Gastroesophageal sphincter (tissue), 4 donors: ENCODE measurements at regions not wholly inside any gene's neighbourhood (a gene's known extent, or its start where the extent isn't known, plus 50 kb on each side); places are given as distances from the start of the nearest gene placed in this dataset.
A peak's percentile ranks its signal among the peaks of the same experiment; 100 is the strongest.

Source experiments
- ATAC-seq: fragments of 150-250 bp; one replicate; pipeline ENCODE4 v1.9.1; 2016; ENCODE audit warnings: mild to moderate bottlenecking, moderate library complexity
- H3K27ac ChIP-seq, 4 donors: fragments of 200-600 bp; sonication (generic) in 3 of 4; 1 replicate in 3 of 4; 2 replicates in 1 of 4; pipeline ENCODE4 v1.5.1; 2016 to 2019
- H3K27me3 ChIP-seq: fragments of 200-600 bp; sonication (generic); one replicate; pipeline ENCODE4 v1.5.1; 2019
- H3K36me3 ChIP-seq, 2 donors: fragments of 200-600 bp; sonication (generic); one replicate each; pipeline ENCODE4 v1.5.1; 2019; ENCODE audit warnings: control low read depth in 1 of 2
- H3K4me1 ChIP-seq, 3 donors: fragments of 200-600 bp; sonication (generic); 1 replicate in 2 of 3; 2 replicates in 1 of 3; pipeline ENCODE4 v1.5.1; 2016 to 2019; ENCODE audit warnings: control low read depth in 2 of 3
- H3K4me3 ChIP-seq, 2 donors: fragments of 200-600 bp; sonication (generic); one replicate each; pipeline ENCODE4 v1.5.1; 2019; ENCODE audit warnings: mild to moderate bottlenecking in 1 of 2, moderate library complexity in 1 of 2
- H3K9me3 ChIP-seq, 3 donors: fragments of 200-600 bp; sonication (generic); one replicate each; pipeline ENCODE4 v1.5.1; 2017 to 2019; ENCODE audit warnings: control low read depth in 2 of 3
- EP300 ChIP-seq: sonication (generic); formaldehyde crosslinking; IDR thresholded peaks from one replicate; pipeline ENCODE4 v1.6.1; 2017; ENCODE audit warnings: antibody characterized with exemption, mild to moderate bottlenecking
- POLR2A ChIP-seq, 2 donors: fragments of 450-650 bp; IDR thresholded peaks; one replicate each; pipeline ENCODE4 v1.6.1; 2017; ENCODE audit warnings: antibody characterized with exemption in 2 of 2, mild to moderate bottlenecking in 2 of 2, moderate library complexity in 1 of 2
- POLR2AphosphoS5 ChIP-seq: sonication (generic); formaldehyde crosslinking; IDR thresholded peaks from one replicate; pipeline ENCODE4 v1.6.1; 2017; ENCODE audit warnings: antibody characterized with exemption
- WGBS, 2 donors: methylation state at CpG; one replicate each; pipeline ENCODE4 v1.1.5; 2018; ENCODE audit warnings: low coverage in 1 of 2; 5-methylcytosine and 5-hydroxymethylcytosine counted together
- TF ChIP-seq, protein P1 (sequence below), 4 experiments: fragments of 200-600 bp in 2 of 4; fragments of 450-650 bp in 2 of 4; sonication (generic) in 1 of 4; IDR thresholded peaks; one replicate each; pipeline ENCODE4 v1.5.1; 2017 to 2019; ENCODE audit warnings: antibody characterized with exemption in 4 of 4, mild to moderate bottlenecking in 2 of 4, moderate library complexity in 2 of 4

- TF ChIP-seq POLR2AphosphoS5, result no peak
- TF ChIP-seq, protein P1, sequence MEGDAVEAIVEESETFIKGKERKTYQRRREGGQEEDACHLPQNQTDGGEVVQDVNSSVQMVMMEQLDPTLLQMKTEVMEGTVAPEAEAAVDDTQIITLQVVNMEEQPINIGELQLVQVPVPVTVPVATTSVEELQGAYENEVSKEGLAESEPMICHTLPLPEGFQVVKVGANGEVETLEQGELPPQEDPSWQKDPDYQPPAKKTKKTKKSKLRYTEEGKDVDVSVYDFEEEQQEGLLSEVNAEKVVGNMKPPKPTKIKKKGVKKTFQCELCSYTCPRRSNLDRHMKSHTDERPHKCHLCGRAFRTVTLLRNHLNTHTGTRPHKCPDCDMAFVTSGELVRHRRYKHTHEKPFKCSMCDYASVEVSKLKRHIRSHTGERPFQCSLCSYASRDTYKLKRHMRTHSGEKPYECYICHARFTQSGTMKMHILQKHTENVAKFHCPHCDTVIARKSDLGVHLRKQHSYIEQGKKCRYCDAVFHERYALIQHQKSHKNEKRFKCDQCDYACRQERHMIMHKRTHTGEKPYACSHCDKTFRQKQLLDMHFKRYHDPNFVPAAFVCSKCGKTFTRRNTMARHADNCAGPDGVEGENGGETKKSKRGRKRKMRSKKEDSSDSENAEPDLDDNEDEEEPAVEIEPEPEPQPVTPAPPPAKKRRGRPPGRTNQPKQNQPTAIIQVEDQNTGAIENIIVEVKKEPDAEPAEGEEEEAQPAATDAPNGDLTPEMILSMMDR (IDR thresholded peaks at IDR 0.05), result peak in 3 of 4 experiments; percentile 52 to 87 (median 78)
- peaks cover 61% of the 10 kb centered on the region for H3K27me3 ChIP-seq
- WGBS, 2 donors, result 13% methylated on average over 7 of the region's 34 CpGs; no CpG with 5 or more reads in 1 of the 2 donors
- no peak overlapping the region for H3K4me3 ChIP-seq
- H3K4me1 ChIP-seq, result peaks cover 0 to 9% (median 0%) of the 10 kb centered on the region in 3 donors
- peaks cover 0 to 6% (median 0%) of the 10 kb centered on the region in 3 donors for H3K9me3 ChIP-seq
- no peaks in the 10 kb centered on the region for H3K36me3 ChIP-seq
- no peak overlapping the region for H3K27ac ChIP-seq
- peak; percentile 49 for ATAC-seq
Measured at GRCh38 chr20:57092112-57092899, 174.1 kb downstream of the BMP7 start.

DNA sequence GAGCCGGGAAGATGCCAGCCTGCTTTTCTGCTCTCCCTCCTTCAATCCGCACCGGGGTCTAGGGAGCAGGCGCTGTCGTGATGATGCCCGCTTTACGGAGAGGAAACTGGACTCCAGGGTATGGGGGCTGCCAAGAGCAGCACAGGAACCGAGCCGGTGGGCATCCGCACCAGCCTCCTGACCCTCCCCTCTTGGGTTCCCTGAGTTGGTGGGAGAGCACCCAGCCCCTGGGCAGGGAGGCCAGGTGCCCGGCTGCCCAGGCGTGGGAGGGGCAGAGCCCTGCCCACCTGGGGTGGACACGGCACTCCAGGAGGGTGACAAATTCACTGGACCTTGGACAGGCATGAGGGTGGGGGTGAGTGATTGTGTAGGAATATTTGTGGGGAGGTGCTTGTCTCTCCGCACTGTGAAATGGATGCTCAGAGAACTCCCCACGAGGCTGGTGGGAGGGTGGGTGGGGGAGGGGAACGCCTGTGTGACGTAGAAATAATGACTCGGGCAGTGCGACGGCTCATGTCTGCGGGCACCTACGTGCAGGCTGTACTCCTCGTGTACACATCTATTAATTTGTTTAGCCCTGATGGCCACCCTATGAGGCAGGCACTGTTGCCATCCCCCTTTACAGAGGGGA lies 173.4 kb downstream of the BMP7 start:
- 60 to 66% methylated on average over 1 to 8 of the region's 23 CpGs for WGBS, 2 donors
- H3K27ac ChIP-seq, result no peak overlapping the region

GRCh38 chr20:57093766-57094165 lies 172.7 kb downstream of the BMP7 start:
- H3K27me3 ChIP-seq, result peaks cover 60% of the 10 kb centered on the region
- TF ChIP-seq, protein P1 (IDR thresholded peaks at IDR 0.05), result no peak
- H3K36me3 ChIP-seq, result no peaks in the 10 kb centered on the region
- no peak for ATAC-seq
- H3K4me3 ChIP-seq, result no peak overlapping the region
- peaks cover 0 to 9% (median 0%) of the 10 kb centered on the region in 3 donors for H3K4me1 ChIP-seq
- no peaks in the 10 kb centered on the region for H3K9me3 ChIP-seq
- no peak overlapping the region for H3K27ac ChIP-seq
- WGBS, 2 donors, result 88 to 91% methylated on average over 4 to 9 of the region's 10 CpGs

More for the DNA sequence above, 173.4 kb downstream of the BMP7 start:
- H3K36me3 ChIP-seq, result no peaks in the 10 kb centered on the region
- H3K4me1 ChIP-seq, result peaks cover 0 to 9% (median 0%) of the 10 kb centered on the region in 3 donors
- TF ChIP-seq POLR2AphosphoS5 (no peak), POLR2A (IDR thresholded peaks at IDR 0.05) (no peak), EP300 (no peak)
- TF ChIP-seq, protein P1 (IDR thresholded peaks at IDR 0.05), result no peak
- no peaks in the 10 kb centered on the region for H3K9me3 ChIP-seq
- H3K27me3 ChIP-seq, result peaks cover 61% of the 10 kb centered on the region
- H3K4me3 ChIP-seq, result no peak overlapping the region
- ATAC-seq, result no peak

GRCh38 chr20:57094252-57094891 lies 172.1 kb downstream of the BMP7 start:
- ATAC-seq, result no peak
- WGBS, 2 donors, result 80 to 100% methylated on average over 1 to 3 of the region's 16 CpGs
- H3K4me3 ChIP-seq, result no peak overlapping the region
- H3K4me1 ChIP-seq, result peaks cover 0 to 9% (median 0%) of the 10 kb centered on the region in 3 donors
- H3K27me3 ChIP-seq, result peaks cover 54% of the 10 kb centered on the region
- no peaks in the 10 kb centered on the region for H3K9me3 ChIP-seq
- H3K36me3 ChIP-seq, result no peaks in the 10 kb centered on the region
- TF ChIP-seq POLR2A (IDR thresholded peaks at IDR 0.05) (no peak), EP300 (no peak), POLR2AphosphoS5 (no peak)
- TF ChIP-seq, protein P1 (IDR thresholded peaks at IDR 0.05), result no peak
- H3K27ac ChIP-seq, result no peak overlapping the region
